ENCODE measurements at regions not wholly inside any gene's neighbourhood (a gene's known extent, or its start where the extent isn't known, plus 50 kb on each side); places are given as distances from the start of the nearest gene placed in this dataset.
A peak's percentile ranks its signal among the peaks of the same experiment; 100 is the strongest.
"Not testable (repeated sequence)": the region's sequence is repeated elsewhere in the genome, so short reads cannot be mapped to it uniquely, and the experiment has no call there.

DNA sequence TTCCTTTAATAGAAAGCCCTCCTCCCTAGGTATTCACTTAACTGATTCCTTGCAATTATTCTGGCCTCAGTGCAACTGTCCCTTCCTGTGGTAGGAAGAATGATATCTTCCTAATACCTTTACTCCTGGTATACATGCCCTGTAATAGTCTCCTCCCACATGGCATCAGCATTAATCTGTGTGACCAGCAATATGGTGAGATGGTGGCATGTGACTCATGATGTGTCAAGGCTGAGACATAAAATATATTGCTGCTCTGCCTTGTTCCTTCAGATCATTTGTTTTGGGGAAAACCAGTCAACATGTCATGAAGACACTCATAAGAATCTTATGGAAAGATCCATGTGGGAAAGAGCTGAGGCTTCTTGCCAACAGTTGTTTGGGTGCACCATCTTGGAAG is 149.1 kb upstream of the TRPM3 start:
- DNase-seq (ENCODE audit: low spot score): no peak

DNA sequence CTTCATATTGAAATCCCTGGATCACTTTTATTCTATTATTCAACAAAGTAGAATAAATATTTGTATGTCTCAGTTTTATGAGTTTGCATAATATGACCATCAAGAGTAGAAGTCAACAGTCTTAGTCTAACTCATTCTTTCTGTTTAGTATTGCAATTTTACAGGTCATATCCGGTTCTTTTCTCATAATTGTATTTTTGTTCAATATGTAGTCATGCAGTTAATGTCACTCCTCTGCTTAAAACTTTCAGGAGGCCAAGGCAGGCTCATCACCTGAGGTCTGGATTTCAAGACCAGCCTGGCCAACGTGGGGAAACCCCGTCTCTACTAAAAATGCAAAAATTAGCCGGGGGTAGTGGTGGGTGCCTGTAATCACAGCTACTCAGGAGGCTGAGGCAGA is 148.4 kb upstream of the TRPM3 start:
- DNase-seq (ENCODE audit: low spot score): no peak

GRCh38 chr9:71268871-71269635 is 147.6 kb upstream of the TRPM3 start:
- no peak for DNase-seq (ENCODE audit: low spot score)

GRCh38 chr9:71263451-71263850 is 142.0 kb upstream of the TRPM3 start:
- no peak for DNase-seq (ENCODE audit: low spot score)

GRCh38 chr9:71260419-71260818 is 139.0 kb upstream of the TRPM3 start:
- not testable (repeated sequence) for DNase-seq (ENCODE audit: low spot score)

- DNase-seq (ENCODE audit: low spot score): no peak
Measured at GRCh38 chr9:71254592-71255277, 133.3 kb upstream of the TRPM3 start.

GRCh38 chr9:71253011-71253410 is 131.6 kb upstream of the TRPM3 start:
- DNase-seq (ENCODE audit: low spot score): no peak

GRCh38 chr9:71250581-71250980 is 129.2 kb upstream of the TRPM3 start:
- no peak for DNase-seq (ENCODE audit: low spot score)

- DNase-seq (ENCODE audit: low spot score): peak; percentile 33
Measured at GRCh38 chr9:71249729-71250317, 128.4 kb upstream of the TRPM3 start.

- no peak for DNase-seq (ENCODE audit: low spot score)
Measured at GRCh38 chr9:71245651-71246050, 124.2 kb upstream of the TRPM3 start.

DNA sequence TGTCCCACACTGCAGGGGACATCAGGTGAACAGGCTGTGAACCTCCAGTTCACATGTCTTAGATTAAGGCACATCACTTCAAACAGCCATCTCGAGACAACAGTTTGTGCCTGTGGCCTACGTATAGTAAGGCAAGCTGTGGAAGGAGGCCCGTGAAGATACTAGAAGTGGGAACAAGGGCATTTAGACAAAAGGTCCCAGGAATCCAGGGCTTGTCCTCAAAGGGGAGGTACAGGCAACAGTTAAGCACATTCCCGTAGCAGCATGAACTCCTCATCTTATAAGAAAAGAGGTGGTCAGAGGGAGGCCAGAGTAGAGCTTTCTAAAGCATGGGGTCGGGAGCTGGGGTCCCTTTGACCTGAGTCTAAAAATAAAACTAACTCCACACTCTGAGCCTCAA is 122.5 kb upstream of the TRPM3 start:
- no peak for DNase-seq (ENCODE audit: low spot score)

- DNase-seq (ENCODE audit: low spot score): no peak
Measured at GRCh38 chr9:71242081-71242480, 120.7 kb upstream of the TRPM3 start.

GRCh38 chr9:71237051-71237450 is 115.6 kb upstream of the TRPM3 start:
- DNase-seq (ENCODE audit: low spot score): no peak

DNA sequence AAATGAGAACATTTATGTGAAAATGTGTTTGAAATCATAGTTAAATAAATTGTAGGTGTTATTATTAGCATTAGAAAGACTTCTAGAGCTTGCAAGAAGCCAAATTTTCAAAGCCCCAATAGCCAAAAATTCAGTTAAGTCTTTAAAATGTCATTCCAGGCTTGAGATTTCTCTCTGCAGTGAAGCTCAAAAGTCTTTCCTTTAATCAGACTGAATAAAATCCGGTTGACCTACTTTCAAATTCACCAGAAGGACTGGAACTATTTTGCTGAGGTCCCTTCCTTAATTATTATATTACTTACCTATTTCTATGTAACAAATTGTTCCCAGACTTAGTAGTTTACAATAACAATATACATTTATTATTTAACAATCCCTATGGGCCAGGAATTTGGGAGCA is 112.2 kb upstream of the TRPM3 start:
- DNase-seq (ENCODE audit: low spot score): no peak

GRCh38 chr9:71223953-71224538 is 102.6 kb upstream of the TRPM3 start:
- DNase-seq (ENCODE audit: low spot score): no peak

GRCh38 chr9:71218774-71219173 is 97.4 kb upstream of the TRPM3 start:
- no peak for DNase-seq (ENCODE audit: low spot score)

GRCh38 chr9:71213633-71214032 is 92.2 kb upstream of the TRPM3 start:
- no peak for DNase-seq (ENCODE audit: low spot score)

GRCh38 chr9:71210326-71210725 is 88.9 kb upstream of the TRPM3 start:
- DNase-seq (ENCODE audit: low spot score): no peak

DNA sequence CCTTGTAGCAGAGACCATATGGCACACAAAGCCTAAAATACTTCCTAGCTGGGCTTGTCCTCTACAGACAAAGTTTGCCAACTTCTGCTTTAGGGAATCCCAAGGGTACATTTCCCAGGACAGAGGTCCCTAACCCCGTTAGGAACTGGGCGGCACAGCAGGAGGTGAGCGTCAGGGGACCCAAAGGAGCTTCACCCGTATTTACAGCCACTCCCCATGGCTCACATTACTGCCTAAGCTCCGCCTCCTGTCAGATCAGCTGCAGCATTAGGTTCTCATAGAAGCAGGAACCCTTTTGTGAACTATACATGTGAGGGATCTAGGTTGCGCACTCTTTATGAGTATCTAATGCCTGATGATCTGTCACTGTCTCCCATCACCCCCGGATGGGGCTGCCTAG is 88.5 kb upstream of the TRPM3 start:
- DNase-seq (ENCODE audit: low spot score): no peak

GRCh38 chr9:71202931-71203330 is 81.5 kb upstream of the TRPM3 start:
- no peak for DNase-seq (ENCODE audit: low spot score)

DNA sequence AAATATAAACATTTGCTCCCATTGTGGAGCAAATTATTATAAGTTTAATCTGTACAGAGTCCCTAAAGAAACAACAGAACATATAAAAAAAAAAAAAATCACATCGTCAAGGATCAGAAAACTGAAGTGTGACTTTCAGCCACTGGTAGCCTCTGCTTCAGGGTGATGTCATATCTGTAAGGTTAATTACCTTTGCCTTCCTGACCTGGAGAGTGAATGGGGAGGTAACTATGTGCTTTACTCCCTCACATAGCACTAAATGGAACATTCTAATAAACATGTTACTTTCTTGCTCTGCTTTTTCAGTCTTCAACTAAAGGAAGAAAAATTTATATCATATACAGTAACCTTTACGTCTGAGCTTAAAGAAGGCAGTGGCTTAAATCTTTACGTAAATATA is 70.3 kb upstream of the TRPM3 start:
- no peak for DNase-seq (ENCODE audit: low spot score)

GRCh38 chr9:71183251-71183650 is 61.8 kb upstream of the TRPM3 start:
- DNase-seq (ENCODE audit: low spot score): no peak

- DNase-seq (ENCODE audit: low spot score): no peak
Measured at GRCh38 chr9:71179183-71179582, 57.8 kb upstream of the TRPM3 start.

Data from hepatic stellate cell (primary cell).